GM12878 (cell line): ENCODE measurements at regions not wholly inside any gene's neighbourhood (a gene's known extent, or its start where the extent isn't known, plus 50 kb on each side); places are given as distances from the start of the nearest gene placed in this dataset.

Source experiments
- ATAC-seq: fragments of 200-7000 bp; cut with Tn5 transposase; 3 replicates; pipeline ENCODE4 v1.9.1; 2020; ENCODE audit warnings: mild to moderate bottlenecking, moderate library complexity
- BruUV-seq: library from RNA; stranded (reverse); fragments of 400-500 nt; replicated peaks from 2 replicates; lab custom pipeline; 2021; lab: Mats Ljungman, UMichigan
- CTCF ChIA-PET: fragments of 300-600 bp; sonication (Branson Sonifier 250); formaldehyde crosslinking; extraction: SDS; loops from one replicate; lab custom pipeline; 2021; ENCODE audit warnings: inconsistent platforms; lab: Yijun Ruan, JAX
- POLR2A ChIA-PET: fragments of 350-600 bp; formaldehyde crosslinking; extraction: SDS; loops from one replicate; lab custom pipeline; 2021; ENCODE audit warnings: inconsistent platforms; lab: Charles Lee
- RAD21 ChIA-PET: fragments of 300-600 bp; sonication (Branson Sonifier 250); formaldehyde crosslinking; loops from one replicate; lab custom pipeline; 2023; ENCODE audit warnings: antibody characterized with exemption; ENCODE audit not compliant: unreplicated experiment; lab: Charles Lee
- SMC1A ChIA-PET: fragments of 300-600 bp; sonication (Branson Sonifier 250); formaldehyde crosslinking; loops from one replicate; lab custom pipeline; 2023; ENCODE audit not compliant: unreplicated experiment, uncharacterized antibody; lab: Charles Lee
- DNase-seq: peaks from one replicate; pipeline ENCODE4 v3.0.0-alpha.2; 2011; ENCODE audit warnings: low read depth, low spot score
- FAIRE-seq: peaks from 3 replicates; lab custom pipeline; 2011; peaks lifted over from hg19 to GRCh38; lab: Jason Lieb, UNC
- H2AFZ ChIP-seq: 2 replicates; pipeline ENCODE4 v1.6.0; 2011; ENCODE audit warnings: low read depth, low read length, control low read depth; ENCODE audit not compliant: control insufficient read depth
- H3K27ac ChIP-seq: 2 replicates; pipeline ENCODE4 v1.5.1; 2011; ENCODE audit warnings: control low read depth; ENCODE audit not compliant: control insufficient read depth, insufficient read depth
- H3K27me3 ChIP-seq, 2 experiments: replicated peaks in 1 of 2; 2 replicates each; pipeline versions ENCODE4 v1.6.0 to v1.6.1; 2011; ENCODE audit warnings: low read length in 1 of 2; ENCODE audit not compliant: control insufficient read depth in 2 of 2, insufficient read depth in 2 of 2
- H3K36me3 ChIP-seq, 2 experiments: 2 replicates each; pipeline ENCODE4 v1.5.1; 2011; ENCODE audit warnings: low read length in 1 of 2; ENCODE audit not compliant: control insufficient read depth in 2 of 2, insufficient read depth in 2 of 2
- H3K4me1 ChIP-seq: 2 replicates; pipeline ENCODE4 v1.6.1; 2011; ENCODE audit warnings: mild to moderate bottlenecking, low read length, moderate library complexity, mixed read lengths; ENCODE audit not compliant: control insufficient read depth, insufficient read depth
- H3K4me2 ChIP-seq: 2 replicates; pipeline ENCODE4 v1.6.0; 2011; ENCODE audit warnings: control low read depth; ENCODE audit not compliant: control insufficient read depth, insufficient read depth
- H3K4me3 ChIP-seq: fragments of 200-600 bp; sonication (generic); 2 replicates; pipeline ENCODE4 v1.5.1; 2016
- H3K79me2 ChIP-seq: 2 replicates; pipeline ENCODE4 v1.6.0; 2011; ENCODE audit warnings: low read length; ENCODE audit not compliant: control insufficient read depth, insufficient read depth
- H3K9ac ChIP-seq: 2 replicates; pipeline ENCODE4 v1.8.0; 2011; ENCODE audit warnings: low read length, control low read depth, mixed read lengths; ENCODE audit not compliant: control insufficient read depth, insufficient read depth
- H3K9me3 ChIP-seq: replicated peaks from 3 replicates; pipeline ENCODE4 v1.5.1; 2011; ENCODE audit warnings: mild to moderate bottlenecking, low read length; ENCODE audit not compliant: control insufficient read depth, insufficient read depth
- H4K20me1 ChIP-seq: 2 replicates; pipeline ENCODE4 v1.6.0; 2011; ENCODE audit not compliant: control insufficient read depth, insufficient read depth
- CBX3 ChIP-seq: fragments of 200-600 bp; sonication (generic); IDR thresholded peaks from 2 replicates; pipeline ENCODE4 v1.6.1; 2016; ENCODE audit warnings: low read depth, borderline replicate concordance
- CHD2 ChIP-seq: IDR thresholded peaks from 2 replicates; pipeline ENCODE4 v1.6.1; 2011; ENCODE audit warnings: low read depth, low read length, improper control_type of control experiment, borderline replicate concordance
- CTCF ChIP-seq, 3 experiments: IDR thresholded peaks in 2 of 3; conservative IDR thresholded peaks in 1 of 3; 2 replicates each; pipeline ENCODE4 v1.5.1; 2011; ENCODE audit warnings: low read depth in 3 of 3, low read length in 3 of 3, mild to moderate bottlenecking in 3 of 3, control low read depth in 2 of 3, moderate library complexity in 2 of 3, inconsistent platforms in 1 of 3, mixed read lengths in 1 of 3; ENCODE audit not compliant: control insufficient read depth in 2 of 3, insufficient read depth in 1 of 3; ENCODE audit errors: extremely low read depth in 1 of 3
- EZH2 ChIP-seq: IDR thresholded peaks from 2 replicates; pipeline ENCODE4 v1.6.1; 2012; ENCODE audit warnings: low read depth, mild to moderate bottlenecking, control low read depth, inconsistent platforms, low read length, borderline replicate concordance; ENCODE audit not compliant: control insufficient read depth
- FOXK2 ChIP-seq: fragments of 450-650 bp; IDR thresholded peaks from 2 replicates; pipeline ENCODE4 v1.6.1; 2017; ENCODE audit warnings: mild to moderate bottlenecking, moderate library complexity
- GABPA ChIP-seq: IDR thresholded peaks from 2 replicates; pipeline ENCODE4 v1.6.1; 2014; ENCODE audit warnings: antibody characterized with exemption, low read depth, mild to moderate bottlenecking, inconsistent platforms
- IKZF2 ChIP-seq, 2 experiments: fragments of 450-650 bp; IDR thresholded peaks; 2 replicates each; pipeline ENCODE4 v1.6.1; 2017; ENCODE audit warnings: mild to moderate bottlenecking in 2 of 2, moderate library complexity in 2 of 2
- LARP7 ChIP-seq: fragments of 450-650 bp; IDR thresholded peaks from 2 replicates; pipeline ENCODE4 v1.6.1; 2017; ENCODE audit warnings: mild to moderate bottlenecking
- PBX3 ChIP-seq: IDR thresholded peaks from 2 replicates; pipeline ENCODE4 v1.6.1; 2011; ENCODE audit warnings: mild to moderate bottlenecking, low read depth, low read length, moderate library complexity; ENCODE audit not compliant: insufficient replicate concordance
- POLR2A ChIP-seq: IDR thresholded peaks from 2 replicates; pipeline ENCODE4 v1.6.1; 2011; ENCODE audit warnings: low read depth, mild to moderate bottlenecking, low read length
- ZNF274 ChIP-seq: IDR thresholded peaks from one replicate; pipeline ENCODE4 v1.8.0; 2011; ENCODE audit not compliant: insufficient read length, insufficient read depth
- ZNF622 ChIP-seq: fragments of 450-650 bp; IDR thresholded peaks from 2 replicates; pipeline ENCODE4 v1.6.1; 2017; ENCODE audit warnings: mild to moderate bottlenecking, inconsistent platforms
- WGBS: methylation state at CpG from one replicate; pipeline ENCODE4 v1.1.6; 2016; ENCODE audit warnings: low lambda C conversion rate; ENCODE audit not compliant: insufficient replicate concordance, insufficient coverage; ENCODE audit errors: missing lambda C conversion rate; 5-methylcytosine and 5-hydroxymethylcytosine counted together
- in situ Hi-C: fragments of 300-500 bp; cut with MboI; formaldehyde crosslinking; loops from 9 replicates; pipeline ENCODE4 v1.14.3; 2018; ENCODE audit warnings: mixed read lengths
- intact Hi-C: fragments of 100-400 bp; cut with micrococcal nuclease; formaldehyde crosslinking; loops from one replicate; pipeline ENCODE4 v1.14.2; 2022; ENCODE audit not compliant: unreplicated experiment

- intact Hi-C loops (no loop called here), in situ Hi-C loops (no loop called here)
- FAIRE-seq (no peak), DNase-seq (no peak), ATAC-seq (no peak)
- ChIA-PET CTCF (no interaction called here), SMC1A (no interaction called here), RAD21 (no interaction called here), POLR2A (no interaction called here)
- no peaks in the 10 kb centered on the region for H3K4me1 ChIP-seq
- H3K36me3 ChIP-seq: no peaks in the 10 kb centered on the region
- no peak overlapping the region for H3K9ac ChIP-seq
- WGBS: 13% methylated on average over 5 of the region's 5 CpGs
- no peaks in the 10 kb centered on the region; the same call in 2 of the 3 replicates for H3K9me3 ChIP-seq
- H2AFZ ChIP-seq: no peak overlapping the region
- TF ChIP-seq GABPA (no peak), CHD2 (no peak), IKZF2 (IDR thresholded peaks at IDR 0.05) (no peak), FOXK2 (no peak), CTCF (IDR thresholded peaks at IDR 0.05 in 2 of 3, conservative IDR thresholded peaks at IDR 0.05 in 1 of 3; ENCODE audit: control insufficient read depth in 2 of 3, extremely low read depth in 1 of 3, insufficient read depth in 1 of 3, low read depth in 3 of 3, low read length in 3 of 3) (no peak), PBX3 (no peak), ZNF274 (no peak), EZH2 (no peak), ZNF622 (no peak), POLR2A (no peak), CBX3 (no peak), LARP7 (no peak)
- no peak overlapping the region for H3K27ac ChIP-seq
- no peak overlapping the region for H3K4me2 ChIP-seq
- BruUV-seq: no TSS peak
- no peaks in the 10 kb centered on the region for H3K79me2 ChIP-seq
- no peaks in the 10 kb centered on the region for H4K20me1 ChIP-seq
- H3K27me3 ChIP-seq: no peaks in the 10 kb centered on the region
- no peak overlapping the region for H3K4me3 ChIP-seq
Observed at GRCh38 chr21:27371115-27371974, 404.5 kb upstream of the ADAMTS5 start.
